ENCODE measurements at regions not wholly inside any gene's neighbourhood (a gene's known extent, or its start where the extent isn't known, plus 50 kb on each side); places are given as distances from the start of the nearest gene placed in this dataset.
A peak's percentile ranks its signal among the peaks of the same experiment; 100 is the strongest.
"Not testable (repeated sequence)": the region's sequence is repeated elsewhere in the genome, so short reads cannot be mapped to it uniquely, and the experiment has no call there.

GRCh38 chr7:82578430-82578829 lies 134.9 kb upstream of the CACNA2D1 start:
- Histone ChIP-seq H3K4me1 (ENCODE audit: control insufficient read depth in 4 of 4, insufficient read depth in 4 of 4, low read length in 3 of 4) (no peaks in the 10 kb centered on the region), H3K27me3 (ENCODE audit: control insufficient read depth in 4 of 4, insufficient read depth in 4 of 4, low read length in 3 of 4) (no peaks in the 10 kb centered on the region), H3K36me3 (ENCODE audit: control insufficient read depth in 4 of 4, insufficient read depth in 3 of 4, low read depth in 1 of 4, low read length in 3 of 4) (no peaks in the 10 kb centered on the region), H3K9ac (ENCODE audit: low read depth in 1 of 2, low read length in 2 of 2) (no peak overlapping the region), H3K27ac (ENCODE audit: low read depth in 1 of 2, low read length in 2 of 2) (no peak overlapping the region), H3K4me3 (ENCODE audit: low read depth in 1 of 3, low read length in 3 of 3) (no peak overlapping the region), H3K9me3 (ENCODE audit: control insufficient read depth in 4 of 4, low read length in 3 of 4) (no peaks in the 10 kb centered on the region)
- no peak for DNase-seq (ENCODE audit: low spot score)
- 23% methylated on average over 1 of the region's 1 CpG for WGBS
- TF ChIP-seq RAD21 (IDR thresholded peaks at IDR 0.05): no peak
- no peak for TF ChIP-seq FOXA2 (IDR thresholded peaks at IDR 0.05)
- TF ChIP-seq EGR1 (IDR thresholded peaks at IDR 0.05; ENCODE audit: low read depth in 2 of 2): no peak

GRCh38 chr7:82572195-82572880 lies 128.8 kb upstream of the CACNA2D1 start:
- peak; percentile 69 for DNase-seq (ENCODE audit: low spot score)
- WGBS: 3% methylated on average over 9 of the region's 9 CpGs
- no peak overlapping the region for H3K9ac ChIP-seq (ENCODE audit: low read depth in 1 of 2, low read length in 2 of 2)
- H3K27me3 ChIP-seq (ENCODE audit: control insufficient read depth in 4 of 4, insufficient read depth in 4 of 4, low read length in 3 of 4): no peaks in the 10 kb centered on the region
- H3K4me1 ChIP-seq (ENCODE audit: control insufficient read depth in 4 of 4, insufficient read depth in 4 of 4, low read length in 3 of 4): no peaks in the 10 kb centered on the region
- H3K9me3 ChIP-seq (ENCODE audit: control insufficient read depth in 4 of 4, low read length in 3 of 4): no peaks in the 10 kb centered on the region
- no peak overlapping the region for H3K27ac ChIP-seq (ENCODE audit: low read depth in 1 of 2, low read length in 2 of 2)
- TF ChIP-seq RAD21 (IDR thresholded peaks at IDR 0.05): peak; percentile 90 to 94
- peak; percentile 90 for TF ChIP-seq CTCF (IDR thresholded peaks at IDR 0.05; ENCODE audit: low read depth, low read length, missing input control)
- TF ChIP-seq SP1 (IDR thresholded peaks at IDR 0.05): no peak
- TF ChIP-seq ZBTB33 (IDR thresholded peaks at IDR 0.05): no peak
- TF ChIP-seq FOXA1 (IDR thresholded peaks at IDR 0.05): no peak
- no peak overlapping the region for H3K4me3 ChIP-seq (ENCODE audit: low read depth in 1 of 3, low read length in 3 of 3)
- no peaks in the 10 kb centered on the region for H3K36me3 ChIP-seq (ENCODE audit: control insufficient read depth in 4 of 4, insufficient read depth in 3 of 4, low read depth in 1 of 4, low read length in 3 of 4)

DNA sequence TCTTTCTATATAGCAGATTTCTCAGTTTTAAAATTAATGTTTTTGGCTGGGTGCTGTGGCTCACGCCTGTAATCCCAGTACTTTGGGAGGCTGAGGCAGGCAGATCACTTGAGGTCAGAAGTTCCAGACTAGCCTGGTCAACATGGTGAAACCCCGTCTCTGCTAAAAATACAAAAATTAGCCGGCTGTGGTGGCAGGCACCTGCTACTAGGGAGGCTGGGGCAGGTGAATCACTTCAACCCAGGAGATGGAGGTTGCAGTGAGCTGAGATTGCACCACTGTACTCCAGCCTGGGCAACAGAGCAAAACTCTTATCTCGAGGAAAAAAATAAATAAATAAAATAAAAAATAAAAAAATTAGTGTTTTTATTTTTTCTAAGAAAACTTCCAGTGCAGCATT lies 127.5 kb upstream of the CACNA2D1 start:
- not testable (repeated sequence) for H3K36me3 ChIP-seq (ENCODE audit: control insufficient read depth in 4 of 4, insufficient read depth in 3 of 4, low read depth in 1 of 4, low read length in 3 of 4); H3K27ac ChIP-seq (ENCODE audit: low read depth in 1 of 2, low read length in 2 of 2); H3K9me3 ChIP-seq (ENCODE audit: control insufficient read depth in 4 of 4, low read length in 3 of 4); DNase-seq (ENCODE audit: low spot score); H3K9ac ChIP-seq (ENCODE audit: low read depth in 1 of 2, low read length in 2 of 2); H3K4me3 ChIP-seq (ENCODE audit: low read depth in 1 of 3, low read length in 3 of 3); H3K27me3 ChIP-seq (ENCODE audit: control insufficient read depth in 4 of 4, insufficient read depth in 4 of 4, low read length in 3 of 4); H3K4me1 ChIP-seq (ENCODE audit: control insufficient read depth in 4 of 4, insufficient read depth in 4 of 4, low read length in 3 of 4)
- 66% methylated on average over 4 of the region's 4 CpGs for WGBS

GRCh38 chr7:82567841-82568240 lies 124.3 kb upstream of the CACNA2D1 start:
- Histone ChIP-seq H3K36me3 (ENCODE audit: control insufficient read depth in 4 of 4, insufficient read depth in 3 of 4, low read depth in 1 of 4, low read length in 3 of 4) (no peaks in the 10 kb centered on the region), H3K27ac (ENCODE audit: low read depth in 1 of 2, low read length in 2 of 2) (no peak overlapping the region), H3K9ac (ENCODE audit: low read depth in 1 of 2, low read length in 2 of 2) (no peak overlapping the region), H3K4me3 (ENCODE audit: low read depth in 1 of 3, low read length in 3 of 3) (no peak overlapping the region), H3K27me3 (ENCODE audit: control insufficient read depth in 4 of 4, insufficient read depth in 4 of 4, low read length in 3 of 4) (no peaks in the 10 kb centered on the region), H3K9me3 (ENCODE audit: control insufficient read depth in 4 of 4, low read length in 3 of 4) (no peaks in the 10 kb centered on the region), H3K4me1 (ENCODE audit: control insufficient read depth in 4 of 4, insufficient read depth in 4 of 4, low read length in 3 of 4) (no peaks in the 10 kb centered on the region)
- no peak for TF ChIP-seq RXRA (IDR thresholded peaks at IDR 0.05)
- WGBS: 76% methylated on average over 2 of the region's 2 CpGs
- no peak for DNase-seq (ENCODE audit: low spot score)
